GM19324 (cell line): ENCODE measurements at regions not wholly inside any gene's neighbourhood (a gene's known extent, or its start where the extent isn't known, plus 50 kb on each side); places are given as distances from the start of the nearest gene placed in this dataset.
"Not testable (repeated sequence)": the region's sequence is repeated elsewhere in the genome, so short reads cannot be mapped to it uniquely, and the experiment has no call there.

Experiments
- ATAC-seq: cut with Tn5 transposase; IDR thresholded peaks from one replicate; pipeline ENCODE4 v1.9.1; 2021; ENCODE audit warnings: mild to moderate bottlenecking, moderate library complexity; ENCODE audit not compliant: unreplicated experiment, low FRiP score

- ATAC-seq, result no peak
Measured at GRCh38 chr9:103068753-103069152, 73.6 kb downstream of the CYLC2 start.

DNA sequence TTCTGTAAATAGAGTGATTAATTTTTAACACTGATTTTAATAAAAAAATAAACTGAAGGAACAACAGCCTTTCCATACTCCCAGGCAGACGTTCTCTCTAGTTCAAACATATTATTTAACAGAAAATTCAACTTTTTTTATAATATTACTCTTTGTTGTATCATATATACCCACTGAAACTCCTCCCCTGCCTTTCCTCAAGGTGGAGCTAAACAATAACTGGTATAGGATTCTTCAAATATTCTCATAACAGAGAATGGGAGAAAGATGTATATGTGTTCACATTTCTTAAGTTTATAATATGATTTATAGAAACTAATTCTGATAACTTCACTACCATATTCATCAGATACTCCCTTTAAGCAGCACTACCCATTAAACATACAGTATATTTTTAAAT, 83.4 kb downstream of the CYLC2 start:
- no peak for ATAC-seq

DNA sequence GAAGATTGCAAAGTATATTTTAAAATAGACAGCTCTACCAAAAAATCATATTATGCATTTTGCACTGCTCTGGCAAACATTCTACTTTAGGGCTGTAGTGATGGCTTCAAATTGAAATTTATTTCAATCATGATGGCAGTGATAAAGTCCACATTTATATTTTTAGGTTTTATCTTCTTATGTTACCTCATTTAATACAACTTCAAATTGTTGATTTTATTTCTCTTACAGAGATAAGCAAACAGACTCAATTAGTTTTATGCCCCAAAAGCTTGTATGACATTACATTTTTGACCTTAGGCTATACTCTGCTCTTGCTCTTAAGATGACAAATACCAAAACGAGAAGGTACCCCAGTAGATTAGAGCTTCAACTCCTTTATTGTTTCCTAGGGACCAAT, 87.4 kb downstream of the CYLC2 start:
- ATAC-seq, result no peak

- ATAC-seq, result no peak
Measured at GRCh38 chr9:103089357-103089756, 94.2 kb downstream of the CYLC2 start.

- ATAC-seq, result no peak
Measured at GRCh38 chr9:103104101-103104500, 109.0 kb downstream of the CYLC2 start.

DNA sequence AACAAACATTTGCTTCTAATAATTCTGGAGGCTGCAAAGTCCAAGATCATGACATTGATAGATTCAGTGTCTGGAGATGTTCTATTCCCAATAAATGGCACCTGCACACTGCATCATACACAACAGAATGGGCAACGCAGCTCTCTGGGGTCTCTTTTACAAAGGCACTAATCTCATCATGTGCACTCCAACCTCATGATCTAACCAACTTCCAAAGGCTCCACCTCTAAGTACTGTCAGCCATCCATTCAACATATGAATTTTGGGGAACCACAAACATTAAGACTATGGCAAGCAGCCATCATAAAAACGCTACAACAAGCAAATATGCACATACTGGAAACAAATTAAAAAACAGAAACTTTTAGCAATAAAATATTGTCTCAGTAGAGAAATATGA, 121.1 kb downstream of the CYLC2 start:
- ATAC-seq, result no peak

- no peak for ATAC-seq
Measured at GRCh38 chr9:103126494-103126893, 131.4 kb downstream of the CYLC2 start.

DNA sequence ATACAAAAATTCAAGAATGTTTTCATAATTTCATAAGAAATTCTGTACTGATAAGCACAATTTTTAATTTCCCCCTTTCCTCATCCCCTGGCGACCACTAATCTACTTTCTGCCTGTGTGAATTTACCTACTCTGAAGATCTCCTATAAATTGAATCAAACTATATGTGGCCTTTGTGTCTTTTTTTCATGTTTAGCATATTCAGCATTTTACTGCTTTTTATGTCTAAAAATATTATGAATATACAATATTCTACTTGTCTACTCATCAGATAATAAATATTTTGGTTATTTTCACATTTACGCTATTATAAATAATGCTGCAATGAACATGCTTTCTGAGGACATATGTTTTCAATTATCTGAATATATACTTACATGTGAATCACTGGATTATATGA, 144.8 kb downstream of the CYLC2 start:
- no peak for ATAC-seq

GRCh38 chr9:103152473-103152872, 157.3 kb downstream of the CYLC2 start:
- no peak for ATAC-seq

DNA sequence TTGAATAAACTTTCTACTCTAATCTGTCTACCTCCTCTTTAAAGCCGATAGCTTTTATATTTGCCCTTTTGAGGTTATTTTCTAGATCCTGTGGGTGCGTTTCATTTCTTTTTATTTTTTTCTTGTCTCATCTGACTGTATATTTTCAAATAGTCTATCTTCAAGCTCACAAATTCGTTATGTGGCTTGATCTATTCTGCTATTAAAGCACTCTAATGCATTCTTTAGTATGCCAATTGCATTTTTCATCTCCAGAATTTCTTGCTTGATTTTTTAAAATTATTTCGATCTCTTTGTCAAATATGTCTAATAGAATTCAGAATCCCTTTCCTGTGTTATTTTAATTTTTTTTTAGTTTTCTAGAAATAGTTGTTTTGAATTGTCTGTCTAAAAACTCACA, 172.4 kb downstream of the CYLC2 start:
- ATAC-seq, result no peak

DNA sequence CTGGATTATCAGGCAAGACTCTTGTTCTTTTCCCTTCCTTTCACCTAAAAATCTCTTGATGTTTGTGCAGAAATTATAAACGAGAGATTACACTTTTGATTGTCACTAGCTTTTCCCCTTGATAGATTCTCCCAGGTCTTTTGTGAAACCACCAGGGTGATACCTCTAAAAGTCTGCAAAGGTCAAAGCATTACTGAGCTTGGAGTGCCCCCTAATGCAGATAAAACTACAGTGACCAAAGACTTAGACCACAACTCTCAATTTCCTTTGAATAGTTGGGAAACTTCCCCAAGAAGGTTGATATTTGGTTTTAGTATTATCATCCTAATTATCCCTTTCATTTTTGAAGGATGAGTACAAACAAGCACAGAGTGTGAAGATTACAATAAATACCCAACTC, 173.1 kb downstream of the CYLC2 start:
- ATAC-seq, result no peak

DNA sequence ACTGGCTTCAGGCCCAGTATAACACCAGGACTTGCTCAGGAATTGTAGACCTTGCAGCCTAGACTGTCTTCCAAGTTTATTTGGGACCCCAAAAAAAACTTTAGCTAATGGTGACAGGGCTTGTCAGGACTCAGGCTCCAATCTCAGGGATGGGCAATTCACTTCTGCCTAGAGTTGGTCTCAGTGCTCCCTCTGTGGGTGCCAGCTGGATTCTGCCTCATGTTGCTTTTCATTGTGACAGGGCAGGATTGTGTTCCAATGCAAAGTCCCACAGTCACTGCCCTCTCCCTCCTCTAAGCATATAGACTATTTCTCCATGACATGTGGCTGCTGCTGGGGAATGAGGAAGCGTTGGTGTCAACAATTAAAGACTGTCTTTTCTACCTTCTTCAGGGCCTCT, 174.7 kb downstream of the CYLC2 start:
- no peak for ATAC-seq

DNA sequence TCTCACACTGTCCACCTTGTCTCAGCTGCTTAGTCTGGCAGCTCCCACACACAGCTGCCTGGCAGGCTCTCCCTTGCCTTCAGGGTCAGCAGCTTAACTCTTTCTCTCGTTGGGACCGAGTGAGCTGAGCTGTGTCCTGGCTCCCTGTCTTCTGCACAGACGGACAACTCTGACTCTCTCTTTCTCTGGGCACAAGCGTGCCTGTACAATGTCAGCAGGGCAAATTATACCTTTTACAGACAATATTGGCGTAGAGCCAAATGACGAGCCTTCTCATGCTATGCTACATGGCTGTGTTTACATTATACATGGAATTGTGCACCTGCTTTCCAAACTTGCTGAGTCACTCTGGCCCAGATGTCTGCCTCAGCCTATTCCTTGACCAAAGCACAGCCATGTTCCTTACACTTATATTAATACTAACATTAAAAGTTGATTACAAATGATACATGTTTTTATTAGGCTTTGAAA, 188.6 kb downstream of the CYLC2 start:
- ATAC-seq, result no peak

DNA sequence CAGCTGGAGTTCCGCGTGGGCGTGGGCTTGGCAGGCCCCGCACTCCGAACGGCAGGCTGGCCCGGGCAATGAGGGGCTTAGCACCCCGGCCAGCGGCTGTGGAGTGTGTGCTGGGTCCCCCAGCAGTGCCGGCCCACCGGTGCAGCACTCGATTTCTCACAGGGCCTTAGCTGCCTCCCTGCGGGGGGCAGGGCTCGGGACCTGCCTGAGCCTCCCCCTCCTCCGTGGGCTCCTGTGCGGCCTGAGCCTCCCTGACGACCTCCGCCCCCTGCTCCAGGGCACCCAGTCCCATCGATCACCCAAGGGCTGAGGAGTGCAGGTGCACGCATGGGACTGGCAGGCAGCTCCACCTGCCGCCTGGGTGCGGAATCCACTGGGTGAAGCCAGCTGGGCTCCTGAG, 191.8 kb downstream of the CYLC2 start:
- ATAC-seq, result no peak

DNA sequence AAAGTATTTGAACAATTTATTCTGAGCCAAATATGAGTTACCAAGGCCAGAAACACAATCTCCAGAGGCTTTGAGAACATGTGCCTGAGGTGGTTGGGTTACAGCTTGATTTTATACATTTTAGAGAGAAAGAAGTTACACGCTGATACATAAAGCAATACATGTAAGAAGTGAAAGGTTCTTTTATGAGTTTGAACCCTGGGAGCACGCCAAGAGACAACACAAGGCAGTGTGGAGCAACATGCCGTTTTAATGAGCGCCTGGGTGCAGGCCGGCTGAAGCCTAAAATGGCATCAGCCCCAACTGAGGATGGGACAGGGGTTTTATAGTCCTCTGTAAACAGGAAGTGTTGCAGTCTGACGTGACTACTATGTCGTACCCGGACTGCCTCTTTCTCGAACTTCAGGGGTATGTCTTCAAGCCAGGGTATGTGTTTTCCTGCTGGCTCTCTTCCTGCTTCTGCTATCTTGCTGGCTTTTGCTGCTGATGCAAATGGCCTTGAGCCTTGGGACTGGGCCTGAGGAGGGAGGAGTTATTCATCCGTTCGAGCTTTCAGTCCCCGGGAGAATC, 193.7 kb downstream of the CYLC2 start:
- ATAC-seq, result no peak

DNA sequence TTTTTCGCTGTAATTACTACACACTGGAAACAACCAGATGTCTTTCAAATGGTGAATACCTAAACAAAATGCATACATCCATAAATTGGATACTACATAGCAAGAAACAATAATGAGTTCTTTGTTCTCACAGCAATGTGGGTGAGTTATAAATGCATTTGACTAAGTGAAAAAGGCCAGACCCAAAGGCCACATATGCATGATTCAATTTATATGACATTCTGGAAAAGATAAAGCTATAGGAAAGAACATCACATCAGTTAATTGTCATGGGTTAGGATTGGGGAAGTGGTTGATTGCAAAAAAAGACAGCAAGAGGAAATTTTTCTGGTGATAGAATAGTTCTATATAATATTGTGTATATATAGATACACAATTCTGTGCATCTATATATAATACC, 198.9 kb downstream of the CYLC2 start:
- no peak for ATAC-seq

- ATAC-seq, result no peak
Measured at GRCh38 chr9:103203172-103203571, 208.0 kb downstream of the CYLC2 start.

DNA sequence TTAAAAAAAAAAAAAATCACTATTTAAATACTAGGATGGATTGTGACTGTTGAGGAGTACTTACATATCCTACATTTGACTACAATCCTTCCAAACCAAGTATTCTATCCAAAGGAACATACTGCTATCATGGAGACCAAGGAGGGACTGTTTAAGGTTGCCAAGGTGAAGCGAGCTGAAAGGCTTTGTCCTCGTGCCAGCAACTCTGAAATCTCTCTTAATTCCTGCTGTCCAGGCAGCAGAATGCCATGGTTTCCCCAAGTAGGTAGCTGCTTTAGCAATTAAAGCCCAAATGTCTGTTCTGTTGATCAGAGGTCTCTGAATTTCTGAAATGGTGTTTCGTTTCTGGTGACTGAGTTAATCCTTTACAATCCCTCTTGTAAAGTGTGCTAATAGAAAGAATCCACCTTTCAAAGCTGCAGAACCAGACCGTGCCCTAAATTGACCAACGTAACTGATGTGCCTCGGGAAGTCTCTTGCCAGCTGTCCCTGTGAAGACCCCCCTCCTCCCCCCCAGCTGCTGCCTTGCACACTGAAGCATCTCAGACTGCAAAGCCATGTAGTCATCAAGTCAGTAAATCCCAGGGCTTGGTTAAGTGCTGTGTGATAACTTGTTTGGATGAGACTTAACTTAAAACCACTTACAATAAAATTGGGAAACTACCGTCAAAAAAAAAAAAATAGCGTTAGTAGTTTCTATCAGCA, 210.9 kb downstream of the CYLC2 start:
- ATAC-seq, result not testable (repeated sequence)

GRCh38 chr9:103210607-103211006, 215.5 kb downstream of the CYLC2 start:
- no peak for ATAC-seq

GRCh38 chr9:103215197-103215596, 220.1 kb downstream of the CYLC2 start:
- ATAC-seq, result no peak

DNA sequence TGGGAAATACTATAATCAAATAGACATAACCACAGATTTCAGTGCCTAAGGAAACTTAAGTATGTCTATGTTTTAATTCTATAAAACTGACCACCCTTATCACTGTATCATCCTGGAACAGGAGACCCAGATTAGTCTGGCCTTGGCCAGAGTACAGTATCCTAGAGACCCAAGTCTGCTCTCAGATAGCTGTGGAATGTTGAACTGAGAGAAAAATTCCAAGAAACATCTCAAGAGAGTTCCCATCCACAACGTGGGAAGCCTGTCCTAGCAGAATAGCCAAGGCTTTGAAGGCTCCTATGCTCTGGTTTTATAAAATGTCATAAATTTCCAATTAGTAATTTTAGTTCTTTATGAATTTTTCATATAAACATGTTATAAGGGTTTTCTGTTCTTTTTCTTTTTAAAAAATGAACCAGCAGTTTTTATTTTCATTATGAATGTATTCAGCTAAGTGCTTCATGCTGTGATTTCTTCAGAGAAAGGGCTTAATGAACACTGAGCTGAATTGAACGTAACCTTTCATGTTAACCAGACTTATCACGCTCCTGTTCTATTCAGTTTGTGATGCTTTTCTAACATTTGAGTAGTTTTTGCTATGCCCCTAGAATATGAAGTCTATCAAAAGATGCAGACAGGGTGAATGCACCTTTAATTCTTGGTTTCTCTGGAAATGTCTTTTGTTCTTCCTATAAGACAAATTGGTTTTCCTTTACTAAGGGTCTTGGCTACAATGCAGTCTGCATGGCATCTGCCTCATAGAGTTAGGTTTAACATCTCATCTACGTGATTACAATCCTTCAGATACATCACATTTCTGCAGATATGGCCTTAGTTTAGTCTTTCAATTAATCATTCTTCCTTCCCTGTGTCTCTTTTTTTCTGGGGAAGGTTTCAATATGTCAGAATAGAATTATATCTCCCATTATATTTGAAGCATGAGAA, 230.8 kb downstream of the CYLC2 start:
- ATAC-seq, result no peak
